MCF 10A (cell line): ENCODE measurements at regions not wholly inside any gene's neighbourhood (a gene's known extent, or its start where the extent isn't known, plus 50 kb on each side); places are given as distances from the start of the nearest gene placed in this dataset.

Experiments used
- BruUV-seq: library from RNA; stranded (reverse); fragments of 400-500 nt; replicated peaks from 2 replicates; lab custom pipeline; 2021; lab: Mats Ljungman, UMichigan
- CTCF ChIA-PET: fragments of 300-600 bp; sonication (Branson Sonifier 250); formaldehyde crosslinking; extraction: SDS; loops from one replicate; lab custom pipeline; 2021; ENCODE audit warnings: antibody characterized with exemption, inconsistent platforms; lab: Yijun Ruan, JAX
- POLR2A ChIA-PET: fragments of 300-600, 350-650 bp; sonication (Branson Sonifier 250); formaldehyde crosslinking; extraction: SDS; loops from one replicate; lab custom pipeline; 2020; ENCODE audit warnings: antibody characterized with exemption, inconsistent platforms; lab: Yijun Ruan, JAX
- DNase-seq: peaks from one replicate; pipeline ENCODE4 v3.0.0-alpha.2; 2018; ENCODE audit not compliant: unreplicated experiment
- H3K27ac Mint-ChIP-seq: one replicate; pipeline ENCODE4 v1.8.0; 2022; ENCODE audit warnings: mild to moderate bottlenecking, low read depth, mixed read lengths; ENCODE audit not compliant: unreplicated experiment
- H3K27me3 Mint-ChIP-seq: one replicate; pipeline ENCODE4 v1.8.0; 2022; ENCODE audit warnings: mixed read lengths; ENCODE audit not compliant: insufficient read depth, unreplicated experiment
- H3K36me3 Mint-ChIP-seq: one replicate; pipeline ENCODE4 v1.8.0; 2022; ENCODE audit warnings: mild to moderate bottlenecking, moderate library complexity, mixed read lengths; ENCODE audit not compliant: insufficient read depth, unreplicated experiment
- H3K4me1 Mint-ChIP-seq: one replicate; pipeline ENCODE4 v1.8.0; 2022; ENCODE audit warnings: mixed read lengths; ENCODE audit not compliant: insufficient read depth, unreplicated experiment
- H3K4me3 Mint-ChIP-seq: one replicate; pipeline ENCODE4 v1.8.0; 2022; ENCODE audit warnings: mild to moderate bottlenecking, moderate library complexity, mixed read lengths; ENCODE audit not compliant: unreplicated experiment
- H3K9me3 Mint-ChIP-seq: one replicate; pipeline ENCODE4 v1.8.0; 2022; ENCODE audit warnings: mixed read lengths; ENCODE audit not compliant: unreplicated experiment
- intact Hi-C: fragments of 100-400 bp; cut with micrococcal nuclease; formaldehyde crosslinking; loops from 2 replicates; pipeline ENCODE4 v1.14.1; 2022
- TF ChIP-seq, protein P1 (sequence below): fragments of 200-600 bp; IDR thresholded peaks from one replicate; pipeline ENCODE4 v1.8.0; 2022; ENCODE audit warnings: antibody characterized with exemption, mild to moderate bottlenecking; ENCODE audit not compliant: unreplicated experiment

DNA sequence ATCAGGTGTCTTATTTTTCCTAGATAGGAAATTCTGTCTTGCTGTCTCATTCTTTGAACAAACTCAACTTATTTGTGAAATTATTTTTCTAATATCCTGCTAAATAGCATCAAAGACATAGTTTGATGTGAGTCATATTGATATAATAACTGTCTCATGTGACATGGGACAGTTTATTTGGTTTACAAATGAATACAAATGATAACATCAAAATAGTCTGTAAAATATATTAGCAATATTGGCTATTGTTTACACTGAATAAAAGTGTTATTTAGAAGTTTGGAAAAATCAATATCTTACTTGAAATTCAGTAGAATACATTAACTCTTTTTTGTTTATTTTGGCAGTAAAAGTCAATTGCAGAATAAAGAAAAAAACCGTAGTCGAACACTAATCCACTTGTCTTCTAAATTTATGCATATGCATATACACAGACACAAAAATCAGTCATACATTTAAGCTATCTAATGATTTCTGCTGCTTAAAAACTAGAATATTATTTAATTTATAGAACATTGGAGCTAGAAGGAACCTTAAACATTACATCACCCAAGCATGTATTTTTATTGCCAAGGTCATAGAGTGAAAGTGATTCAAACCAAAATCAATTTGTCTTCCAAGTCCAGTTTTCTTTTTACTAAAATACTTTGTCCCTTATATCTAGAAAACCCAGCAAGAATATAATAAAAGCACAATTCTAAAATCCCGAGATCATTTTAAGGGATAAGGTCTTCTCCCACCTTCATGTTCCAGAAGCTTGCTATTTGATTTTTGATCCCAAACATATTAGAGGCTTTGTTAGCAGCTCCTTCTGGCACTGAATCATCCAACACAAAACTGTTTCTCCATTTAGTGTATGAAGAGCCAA is 776.5 kb upstream of the SLITRK1 start:
- no peak overlapping the region for H3K4me3 Mint-ChIP-seq
- ChIA-PET CTCF (interaction anchor here (0.6 kb wide), 1 partner anchor 501 kb away, joined by 3 read pairs; no protein-coding TSS in a partner anchor), POLR2A (no interaction called here)
- no peaks in the 10 kb centered on the region for H3K27me3 Mint-ChIP-seq
- no peaks in the 10 kb centered on the region for H3K9me3 Mint-ChIP-seq
- H3K27ac Mint-ChIP-seq = no peak overlapping the region
- TF ChIP-seq, protein P1, sequence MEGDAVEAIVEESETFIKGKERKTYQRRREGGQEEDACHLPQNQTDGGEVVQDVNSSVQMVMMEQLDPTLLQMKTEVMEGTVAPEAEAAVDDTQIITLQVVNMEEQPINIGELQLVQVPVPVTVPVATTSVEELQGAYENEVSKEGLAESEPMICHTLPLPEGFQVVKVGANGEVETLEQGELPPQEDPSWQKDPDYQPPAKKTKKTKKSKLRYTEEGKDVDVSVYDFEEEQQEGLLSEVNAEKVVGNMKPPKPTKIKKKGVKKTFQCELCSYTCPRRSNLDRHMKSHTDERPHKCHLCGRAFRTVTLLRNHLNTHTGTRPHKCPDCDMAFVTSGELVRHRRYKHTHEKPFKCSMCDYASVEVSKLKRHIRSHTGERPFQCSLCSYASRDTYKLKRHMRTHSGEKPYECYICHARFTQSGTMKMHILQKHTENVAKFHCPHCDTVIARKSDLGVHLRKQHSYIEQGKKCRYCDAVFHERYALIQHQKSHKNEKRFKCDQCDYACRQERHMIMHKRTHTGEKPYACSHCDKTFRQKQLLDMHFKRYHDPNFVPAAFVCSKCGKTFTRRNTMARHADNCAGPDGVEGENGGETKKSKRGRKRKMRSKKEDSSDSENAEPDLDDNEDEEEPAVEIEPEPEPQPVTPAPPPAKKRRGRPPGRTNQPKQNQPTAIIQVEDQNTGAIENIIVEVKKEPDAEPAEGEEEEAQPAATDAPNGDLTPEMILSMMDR = no peak
- BruUV-seq = no TSS peak
- intact Hi-C loops = no loop called here
- DNase-seq = no peak
- no peaks in the 10 kb centered on the region for H3K36me3 Mint-ChIP-seq
- peaks cover 5% of the 10 kb centered on the region for H3K4me1 Mint-ChIP-seq

DNA sequence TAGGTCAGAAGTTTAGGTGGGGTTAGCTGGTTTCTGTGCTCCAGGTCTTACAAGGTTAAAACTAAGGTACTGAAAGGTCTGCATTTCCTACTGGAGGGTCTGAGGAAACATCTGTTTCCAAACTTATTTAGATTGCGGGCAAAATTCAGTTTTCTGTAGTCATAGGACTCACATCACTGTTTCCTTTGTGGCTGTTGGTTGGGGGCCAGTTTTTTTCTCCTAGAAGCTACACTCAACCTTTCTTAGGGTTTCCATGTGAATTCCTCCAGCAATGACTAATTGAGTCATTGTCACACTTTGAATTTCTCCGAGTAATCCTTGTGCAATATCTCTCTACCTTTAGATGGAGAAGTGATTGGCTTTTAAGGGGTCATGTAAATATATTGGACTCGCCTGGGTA is 773.4 kb upstream of the SLITRK1 start:
- TF ChIP-seq, protein P1 = no peak

DNA sequence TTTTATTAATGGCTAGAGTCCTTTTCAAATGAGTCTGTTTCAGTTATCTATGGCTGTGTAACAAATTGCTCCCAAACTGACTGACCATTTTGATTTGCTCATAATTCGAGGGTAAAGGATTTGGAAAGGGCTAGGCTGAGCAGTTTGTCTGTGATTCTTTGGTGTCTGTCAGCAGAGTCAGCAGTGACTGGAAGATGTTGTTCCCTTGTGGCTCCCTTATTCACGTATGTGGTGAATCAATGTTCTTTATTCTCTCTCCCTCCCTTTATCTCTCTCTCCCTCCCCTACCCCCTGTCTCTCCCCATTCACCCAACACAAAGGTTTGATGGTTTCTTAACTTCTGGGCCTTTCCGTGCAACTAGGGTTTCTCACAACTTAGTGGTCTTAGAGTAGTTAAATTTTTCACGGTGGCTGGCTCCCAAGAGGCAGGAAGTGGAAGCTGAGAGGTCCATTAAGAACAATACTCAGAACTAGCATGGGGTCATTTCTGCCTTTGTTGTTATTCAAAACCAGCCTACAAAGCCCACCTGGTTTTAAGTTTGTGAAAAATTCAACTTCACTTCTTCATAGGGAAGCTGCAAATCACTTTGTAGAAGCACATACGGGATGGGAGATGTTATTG is 772.5 kb upstream of the SLITRK1 start:
- ChIA-PET POLR2A (interaction anchor here (0.5 kb wide), 2 partner anchors 64 to 89 kb away, joined by 3 read pairs; no protein-coding TSS in a partner anchor), CTCF (interaction anchor here (0.6 to 0.7 kb wide), 2 partner anchors 11 to 334 kb away, joined by 3 to 4 read pairs; no protein-coding TSS in a partner anchor)
- peaks cover 7% of the 10 kb centered on the region for H3K9me3 Mint-ChIP-seq
- no peak overlapping the region for H3K4me3 Mint-ChIP-seq
- H3K4me1 Mint-ChIP-seq = no peaks in the 10 kb centered on the region
- TF ChIP-seq, protein P1 = no peak
- no TSS peak for BruUV-seq
- DNase-seq = no peak
- peaks cover 7% of the 10 kb centered on the region for H3K36me3 Mint-ChIP-seq
- H3K27me3 Mint-ChIP-seq = no peaks in the 10 kb centered on the region
- intact Hi-C loops = no loop called here
- no peak overlapping the region for H3K27ac Mint-ChIP-seq

More for the DNA sequence above, 773.4 kb upstream of the SLITRK1 start:
- BruUV-seq = no TSS peak
- no peak overlapping the region for H3K4me3 Mint-ChIP-seq
- H3K4me1 Mint-ChIP-seq = no peaks in the 10 kb centered on the region
- ChIA-PET POLR2A (no interaction called here), CTCF (no interaction called here)
- peaks cover 7% of the 10 kb centered on the region for H3K9me3 Mint-ChIP-seq
- intact Hi-C loops = no loop called here
- peaks cover 7% of the 10 kb centered on the region for H3K36me3 Mint-ChIP-seq
- DNase-seq = peak; percentile 15
- no peaks in the 10 kb centered on the region for H3K27me3 Mint-ChIP-seq
- H3K27ac Mint-ChIP-seq = no peak overlapping the region

DNA sequence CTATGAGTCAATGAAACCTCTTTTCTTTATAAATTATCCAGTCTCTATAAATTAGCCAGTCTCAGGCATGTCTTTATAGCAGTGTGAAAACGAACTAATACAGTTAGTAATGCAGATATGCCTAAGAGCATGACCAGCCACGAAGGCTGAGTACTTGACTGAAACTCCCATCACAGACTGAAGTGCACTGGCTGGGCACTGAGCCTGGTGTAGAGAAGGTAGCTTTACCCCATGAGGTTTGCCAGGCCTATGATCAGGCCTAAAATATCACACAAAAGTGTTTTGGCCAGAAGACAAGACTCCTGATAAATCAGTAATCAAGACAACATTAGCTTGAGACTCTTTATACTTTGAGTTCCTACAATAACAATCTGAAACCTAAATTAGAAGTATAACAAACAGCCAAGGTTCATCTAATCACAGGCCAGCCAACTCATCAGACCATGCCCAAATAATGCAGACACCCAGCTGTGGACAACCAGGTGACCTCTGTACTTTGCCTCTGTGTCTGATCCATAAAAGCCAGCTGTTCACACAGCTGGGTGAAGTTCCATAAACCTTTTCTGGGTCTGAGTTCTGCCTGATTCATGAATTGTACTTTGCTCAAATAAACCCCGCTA is 771.8 kb upstream of the SLITRK1 start:
- Mint-ChIP-seq H3K27ac (no peak overlapping the region), H3K36me3 (peaks cover 7% of the 10 kb centered on the region)

More for the DNA sequence above, 771.8 kb upstream of the SLITRK1 start:
- no TSS peak for BruUV-seq
- ChIA-PET CTCF (interaction anchor here (0.6 kb wide), 1 partner anchor 10 kb away, joined by 4 read pairs; no protein-coding TSS in a partner anchor), POLR2A (interaction anchor here (0.5 kb wide), 2 partner anchors 63 to 88 kb away, joined by 3 read pairs; no protein-coding TSS in a partner anchor)
- H3K4me3 Mint-ChIP-seq = no peak overlapping the region
- intact Hi-C loops = no loop called here
- no peaks in the 10 kb centered on the region for H3K4me1 Mint-ChIP-seq
- DNase-seq = no peak
- H3K27me3 Mint-ChIP-seq = no peaks in the 10 kb centered on the region
- TF ChIP-seq, protein P1 = no peak
- H3K9me3 Mint-ChIP-seq = peaks cover 7% of the 10 kb centered on the region
